Liver (tissue), 8 donors: ENCODE measurements at regions not wholly inside any gene's neighbourhood (a gene's known extent, or its start where the extent isn't known, plus 50 kb on each side); places are given as distances from the start of the nearest gene placed in this dataset.

Source experiments
- DNase-seq: peaks from one replicate; pipeline ENCODE4 v3.0.0-alpha.2; 2017; ENCODE audit warnings: low spot score
- H3K27ac ChIP-seq, 2 donors: one replicate each; pipeline ENCODE4 v1.7.0; 2013; ENCODE audit warnings: inconsistent platforms in 2 of 2, low read length in 2 of 2, control low read depth in 1 of 2, low read depth in 1 of 2, mild to moderate bottlenecking in 1 of 2
- H3K27me3 ChIP-seq, 4 donors: one replicate each; pipeline versions ENCODE4 v1.6.1 to v1.7.0; 2013; ENCODE audit warnings: low read length in 3 of 4, inconsistent platforms in 1 of 4, mild to moderate bottlenecking in 1 of 4, moderate library complexity in 1 of 4; ENCODE audit not compliant: control insufficient read depth in 4 of 4, insufficient read depth in 4 of 4
- H3K36me3 ChIP-seq, 4 donors: one replicate each; pipeline versions ENCODE4 v1.6.1 to v1.7.0; 2013; ENCODE audit warnings: low read length in 3 of 4, mild to moderate bottlenecking in 3 of 4, low read depth in 1 of 4, moderate library complexity in 1 of 4; ENCODE audit not compliant: control insufficient read depth in 4 of 4, insufficient read depth in 3 of 4
- H3K4me1 ChIP-seq, 4 donors: one replicate each; pipeline versions ENCODE4 v1.6.1 to v1.7.0; 2013; ENCODE audit warnings: low read length in 3 of 4, mild to moderate bottlenecking in 3 of 4, moderate library complexity in 1 of 4; ENCODE audit not compliant: control insufficient read depth in 4 of 4, insufficient read depth in 4 of 4
- H3K4me3 ChIP-seq, 3 donors: one replicate each; pipeline versions ENCODE4 v1.6.1 to v1.7.0; 2013; ENCODE audit warnings: low read length in 3 of 3, control low read depth in 1 of 3, low read depth in 1 of 3, mild to moderate bottlenecking in 1 of 3
- H3K9ac ChIP-seq, 2 donors: one replicate each; pipeline ENCODE4 v1.7.0; 2013; ENCODE audit warnings: low read length in 2 of 2, mild to moderate bottlenecking in 2 of 2, moderate library complexity in 2 of 2, control low read depth in 1 of 2, low read depth in 1 of 2
- H3K9me3 ChIP-seq, 4 donors: one replicate each; pipeline versions ENCODE4 v1.6.1 to v1.7.0; 2013; ENCODE audit warnings: low read length in 3 of 4; ENCODE audit not compliant: control insufficient read depth in 4 of 4
- EGR1 ChIP-seq, 2 donors: IDR thresholded peaks; 2 replicates each; pipeline ENCODE4 v1.6.1; 2016 to 2018; ENCODE audit warnings: antibody characterized with exemption in 2 of 2, low read depth in 2 of 2
- FOXA1 ChIP-seq: IDR thresholded peaks from 2 replicates; pipeline ENCODE4 v1.6.1; 2016; ENCODE audit warnings: antibody characterized with exemption
- FOXA2 ChIP-seq: IDR thresholded peaks from 2 replicates; pipeline ENCODE4 v1.6.1; 2016; ENCODE audit warnings: antibody characterized with exemption
- GABPA ChIP-seq, 2 donors: IDR thresholded peaks in 1 of 2; conservative IDR thresholded peaks in 1 of 2; 2 replicates each; pipeline ENCODE4 v1.6.1; 2016; ENCODE audit warnings: antibody characterized with exemption in 2 of 2, mild to moderate bottlenecking in 1 of 2, moderate library complexity in 1 of 2
- HNF4A ChIP-seq, 2 donors: conservative IDR thresholded peaks; 2 replicates each; pipeline ENCODE4 v1.6.1; 2016; ENCODE audit warnings: antibody characterized with exemption in 2 of 2, mild to moderate bottlenecking in 2 of 2
- HNF4G ChIP-seq: IDR thresholded peaks from 2 replicates; pipeline ENCODE4 v1.6.1; 2016; ENCODE audit warnings: antibody characterized with exemption
- JUND ChIP-seq, 2 donors: IDR thresholded peaks; 2 replicates each; pipeline ENCODE4 v1.6.1; 2016; ENCODE audit warnings: antibody characterized with exemption in 2 of 2
- NR2F2 ChIP-seq: IDR thresholded peaks from 2 replicates; pipeline ENCODE4 v1.6.1; 2016; ENCODE audit warnings: antibody characterized with exemption
- RAD21 ChIP-seq, 2 donors: IDR thresholded peaks; 2 replicates each; pipeline ENCODE4 v1.6.1; 2016; ENCODE audit warnings: antibody characterized with exemption in 2 of 2, mild to moderate bottlenecking in 2 of 2
- RXRA ChIP-seq, 2 donors: IDR thresholded peaks; 2 replicates each; pipeline ENCODE4 v1.6.1; 2017 to 2018; ENCODE audit warnings: antibody characterized with exemption in 2 of 2, mild to moderate bottlenecking in 1 of 2
- SP1 ChIP-seq: IDR thresholded peaks from 2 replicates; pipeline ENCODE4 v1.6.1; 2018; ENCODE audit warnings: antibody characterized with exemption, mild to moderate bottlenecking
- TAF1 ChIP-seq: conservative IDR thresholded peaks from 2 replicates; pipeline ENCODE4 v1.6.1; 2016; ENCODE audit warnings: antibody characterized with exemption, mild to moderate bottlenecking
- YY1 ChIP-seq: IDR thresholded peaks from 2 replicates; pipeline ENCODE4 v1.6.1; 2016; ENCODE audit warnings: antibody characterized with exemption, mild to moderate bottlenecking
- WGBS: extraction: QIAGEN DNeasy Blood & Tissue Kit; methylation state at CpG from one replicate; pipeline ENCODE4 v1.1.7; 2013; 5-methylcytosine and 5-hydroxymethylcytosine counted together
- TF ChIP-seq, protein P1 (sequence below): IDR thresholded peaks from 2 replicates; pipeline ENCODE4 v1.6.1; 2016; ENCODE audit warnings: antibody characterized with exemption, mild to moderate bottlenecking
- TF ChIP-seq, protein P2 (sequence below): fragments of 150-350 bp; IDR thresholded peaks from 2 replicates; pipeline ENCODE4 v1.5.1; 2017; ENCODE audit warnings: improper control_type of control experiment, low read depth, low read length; ENCODE audit not compliant: missing input control
- TF ChIP-seq, protein P3 (sequence below): IDR thresholded peaks from 2 replicates; pipeline ENCODE4 v1.6.1; 2016; ENCODE audit warnings: antibody characterized with exemption
- TF ChIP-seq, protein P4 (sequence below): IDR thresholded peaks from 2 replicates; pipeline ENCODE4 v1.6.1; 2016; ENCODE audit warnings: antibody characterized with exemption
- donor health status: healthy.
- donor health status: healthy.
- donor health status: healthy.
- donor health status: healthy.
- donor health status: healthy.

DNA sequence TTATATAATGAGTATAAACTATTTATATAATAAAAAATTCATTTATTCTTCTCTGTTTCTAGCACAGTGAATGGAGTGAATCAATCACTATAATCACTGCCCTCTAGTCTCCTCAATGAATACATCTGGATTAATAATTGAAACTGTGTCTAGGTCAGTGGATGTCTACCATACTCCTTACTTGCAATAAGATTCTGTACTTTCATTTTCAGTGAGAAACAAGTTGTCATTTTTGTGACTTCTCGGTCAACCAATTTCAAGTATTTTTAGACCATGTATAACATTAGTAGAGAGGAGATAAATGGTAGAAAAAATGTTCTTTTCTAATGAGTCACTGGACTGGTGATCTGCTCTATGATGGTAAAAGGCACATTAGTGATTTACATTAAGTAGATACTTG lies 799.6 kb upstream of the CHAC2 start:
- no peaks in the 10 kb centered on the region for H3K9me3 ChIP-seq
- TF ChIP-seq RAD21 (IDR thresholded peaks at IDR 0.05): no peak
- no peak for TF ChIP-seq SP1
- H3K27me3 ChIP-seq: no peaks in the 10 kb centered on the region
- 93% methylated on average over 1 of the region's 1 CpG for WGBS
- H3K9ac ChIP-seq: no peak overlapping the region
- H3K4me3 ChIP-seq: no peak overlapping the region
- H3K27ac ChIP-seq: no peak overlapping the region
- H3K36me3 ChIP-seq: no peaks in the 10 kb centered on the region
- DNase-seq: no peak
- no peaks in the 10 kb centered on the region for H3K4me1 ChIP-seq

DNA sequence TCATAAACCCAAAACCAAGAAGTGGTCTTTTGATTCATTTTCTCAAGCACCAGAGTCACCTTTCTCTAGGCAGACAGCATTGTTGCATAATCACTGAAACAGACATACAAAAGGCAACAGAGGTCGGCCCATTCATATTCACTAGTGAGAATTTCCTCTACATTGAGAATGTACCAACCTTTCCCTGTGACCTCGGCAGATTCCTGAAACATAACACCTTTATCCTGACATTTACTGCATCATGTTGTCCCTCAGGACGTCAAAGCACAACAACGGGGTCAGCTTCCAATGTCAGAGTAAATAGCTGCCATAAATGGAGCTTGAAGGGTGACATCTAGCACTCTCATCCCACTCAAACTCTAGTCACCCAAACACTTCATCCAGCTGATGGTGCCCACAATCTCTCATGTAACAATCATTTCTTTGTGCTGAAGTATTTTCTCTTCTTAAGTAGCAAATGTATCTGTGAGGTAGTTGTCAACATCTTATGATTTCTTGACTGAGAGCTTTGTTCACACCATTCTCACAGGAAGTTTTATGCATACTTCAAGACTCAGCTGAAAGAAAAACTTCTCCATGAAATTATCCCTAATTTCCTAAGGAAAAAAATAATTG lies 802.6 kb upstream of the CHAC2 start:
- WGBS: 52% methylated on average over 4 of the region's 4 CpGs
- TF ChIP-seq JUND (IDR thresholded peaks at IDR 0.05) (no peak), NR2F2 (no peak), RXRA (IDR thresholded peaks at IDR 0.05) (no peak), YY1 (no peak)
- TF ChIP-seq, protein P1, sequence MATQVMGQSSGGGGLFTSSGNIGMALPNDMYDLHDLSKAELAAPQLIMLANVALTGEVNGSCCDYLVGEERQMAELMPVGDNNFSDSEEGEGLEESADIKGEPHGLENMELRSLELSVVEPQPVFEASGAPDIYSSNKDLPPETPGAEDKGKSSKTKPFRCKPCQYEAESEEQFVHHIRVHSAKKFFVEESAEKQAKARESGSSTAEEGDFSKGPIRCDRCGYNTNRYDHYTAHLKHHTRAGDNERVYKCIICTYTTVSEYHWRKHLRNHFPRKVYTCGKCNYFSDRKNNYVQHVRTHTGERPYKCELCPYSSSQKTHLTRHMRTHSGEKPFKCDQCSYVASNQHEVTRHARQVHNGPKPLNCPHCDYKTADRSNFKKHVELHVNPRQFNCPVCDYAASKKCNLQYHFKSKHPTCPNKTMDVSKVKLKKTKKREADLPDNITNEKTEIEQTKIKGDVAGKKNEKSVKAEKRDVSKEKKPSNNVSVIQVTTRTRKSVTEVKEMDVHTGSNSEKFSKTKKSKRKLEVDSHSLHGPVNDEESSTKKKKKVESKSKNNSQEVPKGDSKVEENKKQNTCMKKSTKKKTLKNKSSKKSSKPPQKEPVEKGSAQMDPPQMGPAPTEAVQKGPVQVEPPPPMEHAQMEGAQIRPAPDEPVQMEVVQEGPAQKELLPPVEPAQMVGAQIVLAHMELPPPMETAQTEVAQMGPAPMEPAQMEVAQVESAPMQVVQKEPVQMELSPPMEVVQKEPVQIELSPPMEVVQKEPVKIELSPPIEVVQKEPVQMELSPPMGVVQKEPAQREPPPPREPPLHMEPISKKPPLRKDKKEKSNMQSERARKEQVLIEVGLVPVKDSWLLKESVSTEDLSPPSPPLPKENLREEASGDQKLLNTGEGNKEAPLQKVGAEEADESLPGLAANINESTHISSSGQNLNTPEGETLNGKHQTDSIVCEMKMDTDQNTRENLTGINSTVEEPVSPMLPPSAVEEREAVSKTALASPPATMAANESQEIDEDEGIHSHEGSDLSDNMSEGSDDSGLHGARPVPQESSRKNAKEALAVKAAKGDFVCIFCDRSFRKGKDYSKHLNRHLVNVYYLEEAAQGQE: no peak
- H3K27me3 ChIP-seq: no peaks in the 10 kb centered on the region
- no peak for DNase-seq
- no peak overlapping the region for H3K9ac ChIP-seq
- H3K9me3 ChIP-seq: no peaks in the 10 kb centered on the region
- H3K4me3 ChIP-seq: no peak overlapping the region
- H3K27ac ChIP-seq: no peak overlapping the region
- no peaks in the 10 kb centered on the region for H3K36me3 ChIP-seq
- no peaks in the 10 kb centered on the region for H3K4me1 ChIP-seq

DNA sequence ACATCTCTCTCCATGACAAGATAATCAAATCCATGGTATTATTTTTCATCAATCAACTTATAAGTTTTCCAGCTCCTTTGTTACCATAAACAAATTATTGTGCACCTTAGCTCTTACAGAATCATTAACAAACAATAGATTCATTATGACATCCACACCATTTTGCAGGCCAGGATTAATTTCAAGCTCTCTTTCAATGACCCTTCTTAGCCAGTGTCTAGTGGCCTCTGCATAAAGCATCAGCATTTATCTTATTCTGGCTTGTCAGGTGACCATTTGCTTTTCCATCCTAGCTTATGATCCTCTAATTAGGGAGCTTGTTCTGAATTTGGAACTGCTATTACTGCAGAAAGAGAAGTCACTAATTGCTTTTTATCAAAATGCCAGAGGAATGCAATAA lies 806.2 kb upstream of the CHAC2 start:
- no peak for DNase-seq
- no peak overlapping the region for H3K4me3 ChIP-seq
- no peaks in the 10 kb centered on the region for H3K4me1 ChIP-seq
- H3K36me3 ChIP-seq: no peaks in the 10 kb centered on the region
- H3K27me3 ChIP-seq: no peaks in the 10 kb centered on the region
- no peaks in the 10 kb centered on the region for H3K9me3 ChIP-seq
- no peak overlapping the region for H3K9ac ChIP-seq
- no peak overlapping the region for H3K27ac ChIP-seq
- TF ChIP-seq HNF4G (no peak), TAF1 (no peak), RAD21 (IDR thresholded peaks at IDR 0.05) (no peak), FOXA2 (no peak), RXRA (IDR thresholded peaks at IDR 0.05) (no peak), SP1 (no peak), JUND (IDR thresholded peaks at IDR 0.05) (no peak), HNF4A (conservative IDR thresholded peaks at IDR 0.05) (no peak), YY1 (no peak), FOXA1 (no peak), GABPA (IDR thresholded peaks at IDR 0.05 in 1 of 2, conservative IDR thresholded peaks at IDR 0.05 in 1 of 2) (no peak), EGR1 (IDR thresholded peaks at IDR 0.05; ENCODE audit: low read depth in 2 of 2) (no peak), NR2F2 (no peak)
- TF ChIP-seq, protein P1: no peak
- TF ChIP-seq, protein P2, sequence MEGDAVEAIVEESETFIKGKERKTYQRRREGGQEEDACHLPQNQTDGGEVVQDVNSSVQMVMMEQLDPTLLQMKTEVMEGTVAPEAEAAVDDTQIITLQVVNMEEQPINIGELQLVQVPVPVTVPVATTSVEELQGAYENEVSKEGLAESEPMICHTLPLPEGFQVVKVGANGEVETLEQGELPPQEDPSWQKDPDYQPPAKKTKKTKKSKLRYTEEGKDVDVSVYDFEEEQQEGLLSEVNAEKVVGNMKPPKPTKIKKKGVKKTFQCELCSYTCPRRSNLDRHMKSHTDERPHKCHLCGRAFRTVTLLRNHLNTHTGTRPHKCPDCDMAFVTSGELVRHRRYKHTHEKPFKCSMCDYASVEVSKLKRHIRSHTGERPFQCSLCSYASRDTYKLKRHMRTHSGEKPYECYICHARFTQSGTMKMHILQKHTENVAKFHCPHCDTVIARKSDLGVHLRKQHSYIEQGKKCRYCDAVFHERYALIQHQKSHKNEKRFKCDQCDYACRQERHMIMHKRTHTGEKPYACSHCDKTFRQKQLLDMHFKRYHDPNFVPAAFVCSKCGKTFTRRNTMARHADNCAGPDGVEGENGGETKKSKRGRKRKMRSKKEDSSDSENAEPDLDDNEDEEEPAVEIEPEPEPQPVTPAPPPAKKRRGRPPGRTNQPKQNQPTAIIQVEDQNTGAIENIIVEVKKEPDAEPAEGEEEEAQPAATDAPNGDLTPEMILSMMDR: no peak
- TF ChIP-seq, protein P3, sequence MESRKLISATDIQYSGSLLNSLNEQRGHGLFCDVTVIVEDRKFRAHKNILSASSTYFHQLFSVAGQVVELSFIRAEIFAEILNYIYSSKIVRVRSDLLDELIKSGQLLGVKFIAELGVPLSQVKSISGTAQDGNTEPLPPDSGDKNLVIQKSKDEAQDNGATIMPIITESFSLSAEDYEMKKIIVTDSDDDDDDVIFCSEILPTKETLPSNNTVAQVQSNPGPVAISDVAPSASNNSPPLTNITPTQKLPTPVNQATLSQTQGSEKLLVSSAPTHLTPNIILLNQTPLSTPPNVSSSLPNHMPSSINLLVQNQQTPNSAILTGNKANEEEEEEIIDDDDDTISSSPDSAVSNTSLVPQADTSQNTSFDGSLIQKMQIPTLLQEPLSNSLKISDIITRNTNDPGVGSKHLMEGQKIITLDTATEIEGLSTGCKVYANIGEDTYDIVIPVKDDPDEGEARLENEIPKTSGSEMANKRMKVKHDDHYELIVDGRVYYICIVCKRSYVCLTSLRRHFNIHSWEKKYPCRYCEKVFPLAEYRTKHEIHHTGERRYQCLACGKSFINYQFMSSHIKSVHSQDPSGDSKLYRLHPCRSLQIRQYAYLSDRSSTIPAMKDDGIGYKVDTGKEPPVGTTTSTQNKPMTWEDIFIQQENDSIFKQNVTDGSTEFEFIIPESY: no peak
- TF ChIP-seq, protein P4, sequence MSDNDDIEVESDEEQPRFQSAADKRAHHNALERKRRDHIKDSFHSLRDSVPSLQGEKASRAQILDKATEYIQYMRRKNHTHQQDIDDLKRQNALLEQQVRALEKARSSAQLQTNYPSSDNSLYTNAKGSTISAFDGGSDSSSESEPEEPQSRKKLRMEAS: no peak
